ENCODE measurements at regions not wholly inside any gene's neighbourhood (a gene's known extent, or its start where the extent isn't known, plus 50 kb on each side); places are given as distances from the start of the nearest gene placed in this dataset.

- TF ChIP-seq CTCF (conservative IDR thresholded peaks at IDR 0.05; ENCODE audit: low read length) (no peak), EZH2phosphoT487 (IDR thresholded peaks at IDR 0.05; ENCODE audit: borderline replicate concordance) (no peak)
These were observed 337.4 kb upstream of the PODXL start for GRCh38 chr7:131893631-131894340.
